ENCODE measurements at regions not wholly inside any gene's neighbourhood (a gene's known extent, or its start where the extent isn't known, plus 50 kb on each side); places are given as distances from the start of the nearest gene placed in this dataset.

GRCh38 chr12:130074661-130075406, 87.4 kb upstream of the FZD10 start:
- DNase-seq: no peak

DNA sequence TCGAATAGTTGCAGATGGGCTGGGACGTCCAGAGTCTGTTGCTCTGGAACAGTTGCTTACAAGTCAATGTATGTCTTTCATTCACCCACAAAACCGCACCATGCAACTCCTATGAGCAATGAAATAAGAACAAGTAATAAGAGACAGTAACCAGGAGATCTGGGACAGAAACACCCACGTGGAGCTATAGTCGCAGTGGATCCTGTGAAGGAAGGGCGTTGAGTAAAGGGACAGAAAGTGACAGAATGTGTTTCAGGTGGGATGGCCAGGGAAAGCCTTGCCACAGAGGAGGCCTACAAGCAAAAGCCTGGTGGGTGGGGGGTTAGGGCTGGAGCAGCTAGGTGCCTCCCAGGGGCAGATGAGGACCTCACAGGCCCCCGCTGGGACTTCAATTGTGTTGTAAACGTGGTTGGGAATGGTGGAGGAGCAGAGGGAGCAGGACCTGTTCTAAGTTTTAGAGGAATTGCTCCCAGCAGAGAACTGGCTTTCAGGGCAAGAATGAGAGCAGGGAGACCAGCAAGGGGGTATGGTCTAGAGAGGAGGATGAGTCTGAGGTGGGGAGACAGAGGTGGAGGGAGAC, 86.7 kb upstream of the FZD10 start:
- DNase-seq: no peak

GRCh38 chr12:130076126-130076525, 86.1 kb upstream of the FZD10 start:
- no peak for DNase-seq

DNA sequence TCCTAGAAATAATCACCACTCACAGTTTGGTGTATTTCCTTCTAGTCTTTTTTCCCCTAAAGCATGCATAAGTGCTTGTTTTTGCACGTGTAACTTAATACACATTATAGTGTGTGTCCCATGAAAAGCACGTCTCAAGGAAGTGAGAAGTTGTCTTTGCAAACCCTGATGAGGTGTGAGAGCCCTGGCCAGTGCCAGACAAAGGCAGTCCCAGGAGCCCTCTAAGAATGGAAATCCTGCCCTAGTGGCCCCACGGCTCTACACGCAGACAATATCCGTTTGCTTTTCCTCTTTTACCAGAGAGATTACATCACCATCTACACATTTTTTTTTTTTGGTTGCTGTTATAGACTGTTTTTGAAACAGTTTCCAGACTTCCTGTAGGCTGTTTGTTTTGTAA, 85.5 kb upstream of the FZD10 start:
- DNase-seq: no peak

- no peak for DNase-seq
These were observed 83.4 kb upstream of the FZD10 start for GRCh38 chr12:130078852-130079251.

DNA sequence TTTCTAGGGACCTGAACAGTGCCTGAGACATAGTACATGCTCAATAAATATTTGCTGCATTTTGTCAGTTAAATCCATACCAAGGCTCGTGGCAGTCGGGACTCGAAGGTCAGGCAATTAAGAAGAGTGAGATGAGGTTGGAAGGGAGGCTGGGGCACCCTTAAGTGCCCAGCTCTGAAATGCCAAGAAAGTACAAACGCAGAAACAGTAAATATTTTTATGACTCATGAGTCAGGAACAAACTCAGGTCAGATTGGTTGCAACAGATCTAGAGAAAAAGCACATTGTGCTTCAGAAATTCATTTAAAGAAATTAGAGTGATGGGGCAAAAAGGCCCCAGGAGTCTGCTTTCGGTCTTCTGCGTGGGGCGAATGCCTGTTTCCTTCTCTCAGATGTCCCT, 83.0 kb upstream of the FZD10 start:
- DNase-seq: no peak

DNA sequence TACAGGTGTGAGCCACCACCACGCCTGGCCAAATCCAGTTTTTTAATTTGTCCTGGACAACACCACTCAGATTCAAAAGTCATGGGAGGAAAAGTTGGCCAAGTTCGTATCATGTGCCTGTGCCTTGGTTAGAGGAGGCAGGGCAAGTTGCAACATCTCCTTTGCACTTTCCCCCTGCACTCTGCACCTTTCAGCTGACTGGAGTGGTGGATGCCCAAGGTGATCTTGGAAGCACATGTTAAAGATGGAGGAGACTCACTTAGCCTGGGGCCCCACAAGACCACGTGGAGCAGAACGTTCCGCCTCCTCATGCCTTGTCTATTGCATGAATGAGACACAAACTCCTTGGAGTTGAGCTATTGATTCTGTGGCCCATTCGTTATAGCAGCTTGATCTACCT, 82.1 kb upstream of the FZD10 start:
- no peak for DNase-seq

DNA sequence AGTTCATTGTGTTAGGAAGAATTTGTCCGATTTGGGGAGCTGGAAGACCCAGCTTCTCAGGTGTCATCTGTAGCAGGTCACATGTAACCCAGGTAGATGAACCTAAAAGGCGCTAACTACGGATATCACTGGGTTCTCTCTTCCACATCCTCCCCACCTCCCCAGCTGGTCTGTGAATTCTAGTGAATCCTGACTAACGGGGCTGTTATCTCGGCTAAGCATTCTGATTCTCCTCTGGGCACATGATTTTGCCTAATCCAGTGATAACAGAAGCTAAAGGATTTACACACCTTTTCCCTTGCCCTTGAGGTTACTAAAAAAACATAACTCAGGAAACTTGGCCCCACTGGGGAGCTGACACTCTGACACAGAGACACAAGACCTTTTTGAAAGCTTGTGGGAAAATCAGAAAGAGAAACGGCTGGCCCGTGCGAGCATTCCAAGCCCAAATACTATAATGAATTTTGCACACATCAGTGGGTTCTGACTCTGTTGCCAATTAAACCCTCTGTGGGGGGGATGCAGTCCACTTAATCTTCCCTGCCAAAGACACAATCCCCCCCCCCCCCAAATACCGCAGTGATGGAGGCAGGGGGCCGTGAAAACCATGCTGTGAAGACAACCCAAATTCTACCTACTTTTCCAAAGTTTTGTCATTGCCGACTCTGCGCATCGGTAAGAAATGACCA, 81.0 kb upstream of the FZD10 start:
- DNase-seq: no peak

GRCh38 chr12:130083002-130083401, 79.3 kb upstream of the FZD10 start:
- DNase-seq: no peak

GRCh38 chr12:130083734-130084133, 78.5 kb upstream of the FZD10 start:
- no peak for DNase-seq

- DNase-seq: no peak
These were observed 77.9 kb upstream of the FZD10 start for GRCh38 chr12:130084359-130084758.

DNA sequence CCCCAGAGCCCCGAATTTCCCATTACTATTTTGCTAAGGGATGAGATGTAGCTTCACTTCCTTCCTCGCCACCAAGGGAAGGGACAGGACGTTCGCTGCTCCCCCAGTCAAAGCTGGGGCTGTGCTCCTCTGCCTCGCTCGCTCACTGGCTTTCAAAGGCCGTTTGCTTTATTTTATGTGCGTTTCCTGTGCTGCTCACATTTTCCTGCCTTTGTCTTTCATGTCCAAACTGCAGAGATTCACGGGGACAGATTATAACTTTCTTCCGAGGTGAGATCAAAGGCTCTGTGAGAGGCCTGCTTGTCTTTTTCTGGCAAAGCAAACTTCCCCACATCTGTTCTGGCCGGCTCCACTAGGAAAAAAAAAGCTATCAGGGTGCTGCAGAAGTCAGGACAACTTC, 76.0 kb upstream of the FZD10 start:
- no peak for DNase-seq

GRCh38 chr12:130086797-130087196, 75.5 kb upstream of the FZD10 start:
- DNase-seq: no peak

- no peak for DNase-seq
These were observed 75.0 kb upstream of the FZD10 start for GRCh38 chr12:130087222-130087621.

DNA sequence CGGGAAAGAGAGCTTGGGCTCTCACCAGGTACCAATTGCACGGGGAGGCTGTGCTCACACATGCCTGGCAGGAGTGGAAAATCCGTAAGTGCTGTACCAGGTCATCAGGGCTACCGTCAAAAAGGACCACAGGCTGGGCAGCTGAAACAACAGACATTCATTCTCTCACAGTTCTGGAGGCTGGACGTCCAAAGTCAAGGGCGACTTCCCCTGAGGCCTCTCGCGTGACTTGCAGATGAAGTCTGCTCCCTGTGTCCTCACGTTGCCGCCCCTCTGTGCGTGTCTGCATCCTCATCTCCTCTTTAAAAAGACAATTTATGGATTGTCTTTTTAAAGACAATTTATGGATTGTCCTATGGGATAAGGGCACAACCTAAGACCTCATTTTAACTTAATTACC, 73.8 kb upstream of the FZD10 start:
- DNase-seq: no peak

DNA sequence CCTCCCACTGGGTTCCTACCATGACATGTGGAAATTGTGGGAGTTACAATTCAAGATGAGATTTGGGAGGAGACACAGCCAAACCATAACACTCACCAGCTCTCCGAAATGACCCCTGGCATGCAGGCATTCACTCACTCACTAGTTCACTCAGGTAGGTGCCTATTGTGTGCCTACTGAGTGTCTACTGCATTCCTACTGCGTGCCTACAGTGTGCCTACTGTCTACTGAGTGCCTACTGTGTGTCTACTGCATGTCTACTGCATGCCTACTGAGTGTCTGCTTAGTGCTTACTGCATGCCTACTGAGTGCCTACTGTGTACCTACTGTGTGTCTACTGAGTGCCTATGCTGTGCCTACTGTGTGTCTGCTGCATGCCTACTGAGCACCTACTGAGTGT, 71.7 kb upstream of the FZD10 start:
- no peak for DNase-seq

- no peak for DNase-seq
These were observed 68.9 kb upstream of the FZD10 start for GRCh38 chr12:130093380-130093779.

DNA sequence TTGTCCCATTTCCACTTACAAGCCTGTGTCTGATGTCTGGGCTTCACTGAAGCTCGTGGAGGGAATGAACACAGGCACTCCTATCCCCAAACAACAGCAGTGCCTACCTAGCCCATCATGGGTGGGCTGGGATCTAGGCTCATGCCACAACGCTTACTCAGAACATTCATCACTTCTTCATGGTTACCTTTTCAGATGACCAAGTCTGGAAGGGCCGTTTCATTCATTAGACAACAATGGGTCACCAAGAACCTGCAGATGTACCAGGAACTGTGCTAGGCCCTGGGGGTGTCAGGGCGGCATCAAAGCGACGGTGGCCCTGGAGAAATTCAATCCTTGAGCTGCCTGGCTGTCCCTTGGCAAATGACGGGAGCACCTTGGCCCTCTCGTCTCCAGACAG, 64.9 kb upstream of the FZD10 start:
- DNase-seq: no peak

- no peak for DNase-seq
These were observed 64.4 kb upstream of the FZD10 start for GRCh38 chr12:130097798-130098255.

DNA sequence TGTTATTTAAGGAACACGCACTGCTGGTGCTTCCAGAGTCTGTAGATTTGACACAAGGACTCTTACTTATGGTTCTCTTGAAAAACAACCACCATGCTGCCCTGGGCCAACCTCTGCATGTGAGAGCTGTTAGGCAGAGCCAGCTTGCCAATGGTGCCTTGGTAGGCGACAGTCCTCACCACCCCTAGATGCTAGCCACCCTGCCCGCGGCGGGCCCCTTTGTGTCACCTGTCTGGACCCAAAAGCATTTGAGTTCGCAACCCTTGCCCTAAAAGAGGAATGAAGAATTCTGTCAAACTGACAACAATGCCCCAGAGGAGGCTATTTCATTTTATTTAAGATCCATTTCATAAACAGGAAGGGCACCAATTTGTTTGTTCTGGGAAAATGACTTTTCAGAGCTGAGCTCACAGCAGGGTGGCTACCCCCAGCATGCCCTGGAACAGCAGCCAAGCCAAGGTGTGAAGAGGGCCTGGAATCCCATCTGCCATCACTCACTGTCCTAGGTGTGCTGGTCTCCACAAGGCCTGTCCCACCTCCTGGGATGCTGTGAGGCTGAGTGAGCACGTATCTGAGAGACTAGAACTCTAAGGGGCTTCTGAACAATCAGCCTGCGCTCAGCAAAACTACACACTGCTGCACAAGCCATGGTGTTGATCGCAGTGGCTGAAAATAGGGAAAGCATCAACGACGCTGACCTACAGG, 63.8 kb upstream of the FZD10 start:
- no peak for DNase-seq

GRCh38 chr12:130100634-130101362, 61.5 kb upstream of the FZD10 start:
- no peak for DNase-seq

GRCh38 chr12:130101370-130101769, 60.9 kb upstream of the FZD10 start:
- no peak for DNase-seq

DNA sequence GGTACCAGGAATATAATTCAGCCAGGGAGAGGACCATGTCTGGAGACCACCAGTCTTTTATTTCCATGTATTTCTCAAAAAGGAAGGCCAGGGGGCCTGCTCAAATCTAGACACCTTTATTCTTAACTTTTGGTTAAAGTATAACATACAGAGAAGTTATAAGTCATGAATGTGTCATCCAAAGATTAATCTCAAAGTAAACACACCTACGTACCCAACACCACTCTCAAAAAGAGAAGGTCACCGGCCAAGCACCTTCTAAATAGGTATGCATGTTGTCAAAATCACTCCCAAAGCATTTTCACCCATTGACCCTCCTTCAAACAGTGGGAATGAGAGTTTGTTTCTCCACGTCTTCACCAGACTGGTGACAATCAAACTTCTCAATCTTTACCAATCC, 60.0 kb upstream of the FZD10 start:
- no peak for DNase-seq
